SJSA1 (cell line): ENCODE measurements at regions not wholly inside any gene's neighbourhood (a gene's known extent, or its start where the extent isn't known, plus 50 kb on each side); places are given as distances from the start of the nearest gene placed in this dataset.
"Not testable (repeated sequence)": the region's sequence is repeated elsewhere in the genome, so short reads cannot be mapped to it uniquely, and the experiment has no call there.

Experiments used
- DNase-seq, 2 experiments: peaks; one replicate each; pipeline ENCODE4 v3.0.0-alpha.2; 2015 to 2020; ENCODE audit warnings: low spot score in 2 of 2, low read depth in 1 of 2
- H3K27ac ChIP-seq: fragments of 250-450 bp; sonication (Bioruptor Pico); 2 replicates; pipeline ENCODE4 v1.5.1; 2020; ENCODE audit warnings: mild to moderate bottlenecking, moderate library complexity
- H3K27me3 ChIP-seq: fragments of 250-450 bp; sonication (Bioruptor Pico); replicated peaks from 2 replicates; pipeline ENCODE4 v1.5.1; 2020; ENCODE audit warnings: mild to moderate bottlenecking, moderate library complexity
- H3K36me3 ChIP-seq: fragments of 250-450 bp; sonication (Bioruptor Pico); 2 replicates; pipeline ENCODE4 v1.5.1; 2020; ENCODE audit warnings: mild to moderate bottlenecking
- H3K4me1 ChIP-seq: fragments of 250-450 bp; sonication (Bioruptor Pico); replicated peaks from 2 replicates; pipeline ENCODE4 v1.6.1; 2021; ENCODE audit warnings: mild to moderate bottlenecking
- H3K4me3 ChIP-seq: fragments of 250-450 bp; sonication (Bioruptor Pico); 2 replicates; pipeline ENCODE4 v1.5.1; 2020; ENCODE audit warnings: mild to moderate bottlenecking
- H3K9me3 ChIP-seq: fragments of 250-450 bp; sonication (Bioruptor Pico); replicated peaks from 2 replicates; pipeline ENCODE4 v1.5.1; 2020; ENCODE audit warnings: mild to moderate bottlenecking

- Histone ChIP-seq H3K27ac (no peak overlapping the region), H3K27me3 (no peaks in the 10 kb centered on the region), H3K36me3 (no peaks in the 10 kb centered on the region), H3K4me3 (no peak overlapping the region), H3K4me1 (no peaks in the 10 kb centered on the region), H3K9me3 (peaks cover 6% of the 10 kb centered on the region)
- no peak for DNase-seq
These were observed 448.0 kb upstream of the SLC10A2 start for GRCh38 chr13:103514188-103514587.

- H3K36me3 ChIP-seq, result no peaks in the 10 kb centered on the region
- no peak overlapping the region for H3K4me3 ChIP-seq
- no peak for DNase-seq
- H3K27me3 ChIP-seq, result no peaks in the 10 kb centered on the region
- no peak overlapping the region for H3K27ac ChIP-seq
- H3K4me1 ChIP-seq, result no peaks in the 10 kb centered on the region
- H3K9me3 ChIP-seq, result peaks cover 6% of the 10 kb centered on the region
These were observed 443.9 kb upstream of the SLC10A2 start for GRCh38 chr13:103510007-103510535.

GRCh38 chr13:103497404-103497803, 431.2 kb upstream of the SLC10A2 start:
- no peaks in the 10 kb centered on the region for H3K27me3 ChIP-seq
- H3K4me1 ChIP-seq, result no peaks in the 10 kb centered on the region
- no peaks in the 10 kb centered on the region for H3K36me3 ChIP-seq
- DNase-seq, result no peak
- H3K4me3 ChIP-seq, result no peak overlapping the region
- no peak overlapping the region for H3K27ac ChIP-seq
- H3K9me3 ChIP-seq, result no peaks in the 10 kb centered on the region

GRCh38 chr13:103487841-103488240, 421.6 kb upstream of the SLC10A2 start:
- no peaks in the 10 kb centered on the region for H3K27me3 ChIP-seq
- H3K4me1 ChIP-seq, result no peaks in the 10 kb centered on the region
- DNase-seq, result peak in 1 of 2 experiments; percentile 32
- H3K9me3 ChIP-seq, result no peaks in the 10 kb centered on the region
- H3K4me3 ChIP-seq, result no peak overlapping the region
- no peaks in the 10 kb centered on the region for H3K36me3 ChIP-seq
- no peak overlapping the region for H3K27ac ChIP-seq

- Histone ChIP-seq H3K9me3 (no peaks in the 10 kb centered on the region), H3K36me3 (no peaks in the 10 kb centered on the region), H3K27ac (no peak overlapping the region), H3K27me3 (no peaks in the 10 kb centered on the region), H3K4me1 (no peaks in the 10 kb centered on the region), H3K4me3 (no peak overlapping the region)
- no peak for DNase-seq
These were observed 406.9 kb upstream of the SLC10A2 start for GRCh38 chr13:103473081-103473480.

- no peaks in the 10 kb centered on the region for H3K27me3 ChIP-seq
- DNase-seq, result no peak
- H3K9me3 ChIP-seq, result no peaks in the 10 kb centered on the region
- H3K27ac ChIP-seq, result no peak overlapping the region
- no peak overlapping the region for H3K4me3 ChIP-seq
- no peaks in the 10 kb centered on the region for H3K4me1 ChIP-seq
- no peaks in the 10 kb centered on the region for H3K36me3 ChIP-seq
These were observed 405.7 kb upstream of the SLC10A2 start for GRCh38 chr13:103471896-103472295.

- no peaks in the 10 kb centered on the region for H3K36me3 ChIP-seq
- no peak overlapping the region for H3K4me3 ChIP-seq
These were observed 403.6 kb upstream of the SLC10A2 start for GRCh38 chr13:103469771-103470170.

GRCh38 chr13:103466761-103467160, 400.5 kb upstream of the SLC10A2 start:
- no peaks in the 10 kb centered on the region for H3K9me3 ChIP-seq
- no peaks in the 10 kb centered on the region for H3K4me1 ChIP-seq
- peaks cover 11% of the 10 kb centered on the region; the same call in 1 of the 2 replicates for H3K27me3 ChIP-seq
- H3K27ac ChIP-seq, result no peak overlapping the region
- H3K4me3 ChIP-seq, result no peak overlapping the region
- H3K36me3 ChIP-seq, result no peaks in the 10 kb centered on the region
- DNase-seq, result no peak

More at GRCh38 chr13:103469771-103470170, 403.6 kb upstream of the SLC10A2 start:
- Histone ChIP-seq H3K4me1 (no peaks in the 10 kb centered on the region), H3K27me3 (0 out of 2 replicates have a peak, but pooled peaks cover 7% of the 10 kb centered on the region), H3K9me3 (no peaks in the 10 kb centered on the region), H3K27ac (no peak overlapping the region)
- DNase-seq, result no peak

GRCh38 chr13:103460246-103460645, 394.0 kb upstream of the SLC10A2 start:
- DNase-seq, H3K36me3 ChIP-seq, H3K4me3 ChIP-seq, H3K27ac ChIP-seq, H3K4me1 ChIP-seq, H3K9me3 ChIP-seq: not testable (repeated sequence)
- peaks cover 26% of the 10 kb centered on the region for H3K27me3 ChIP-seq

- peaks cover 25% of the 10 kb centered on the region for H3K27me3 ChIP-seq
- not testable (repeated sequence) for H3K27ac ChIP-seq, H3K36me3 ChIP-seq, H3K9me3 ChIP-seq, DNase-seq, H3K4me1 ChIP-seq, H3K4me3 ChIP-seq
These were observed 390.8 kb upstream of the SLC10A2 start for GRCh38 chr13:103457050-103457449.

- Histone ChIP-seq H3K4me3 (no peak overlapping the region), H3K9me3 (no peaks in the 10 kb centered on the region), H3K4me1 (no peaks in the 10 kb centered on the region), H3K27me3 (peaks cover 12% of the 10 kb centered on the region), H3K36me3 (no peaks in the 10 kb centered on the region), H3K27ac (no peak overlapping the region)
- DNase-seq, result no peak
These were observed 385.4 kb upstream of the SLC10A2 start for GRCh38 chr13:103451656-103452055.

GRCh38 chr13:103443604-103444003, 377.4 kb upstream of the SLC10A2 start:
- H3K27ac ChIP-seq, result no peak overlapping the region
- DNase-seq, result no peak
- no peaks in the 10 kb centered on the region for H3K36me3 ChIP-seq
- no peaks in the 10 kb centered on the region for H3K4me1 ChIP-seq
- H3K4me3 ChIP-seq, result no peak overlapping the region
- H3K9me3 ChIP-seq, result peaks cover 3% of the 10 kb centered on the region; the same call in 1 of the 2 replicates
- peaks cover 24% of the 10 kb centered on the region; the same call in 1 of the 2 replicates for H3K27me3 ChIP-seq

- Histone ChIP-seq H3K4me1 (no peaks in the 10 kb centered on the region), H3K9me3 (no peaks in the 10 kb centered on the region), H3K27me3 (peaks cover 10% of the 10 kb centered on the region), H3K36me3 (no peaks in the 10 kb centered on the region), H3K27ac (no peak overlapping the region), H3K4me3 (no peak overlapping the region)
- DNase-seq, result no peak
These were observed 371.4 kb upstream of the SLC10A2 start for GRCh38 chr13:103437651-103438050.

GRCh38 chr13:103436057-103436654, 369.9 kb upstream of the SLC10A2 start:
- no peaks in the 10 kb centered on the region for H3K36me3 ChIP-seq
- no peak overlapping the region for H3K4me3 ChIP-seq
- H3K9me3 ChIP-seq, result no peaks in the 10 kb centered on the region
- H3K4me1 ChIP-seq, result no peaks in the 10 kb centered on the region
- peak in 1 of 2 experiments; percentile 61 for DNase-seq
- H3K27me3 ChIP-seq, result peaks cover 16% of the 10 kb centered on the region
- H3K27ac ChIP-seq, result no peak overlapping the region

- no peaks in the 10 kb centered on the region for H3K4me1 ChIP-seq
These were observed 365.6 kb upstream of the SLC10A2 start for GRCh38 chr13:103431856-103432255.

More at GRCh38 chr13:103431856-103432255, 365.6 kb upstream of the SLC10A2 start:
- no peak for DNase-seq
- Histone ChIP-seq H3K27ac (no peak overlapping the region), H3K4me3 (no peak overlapping the region), H3K36me3 (no peaks in the 10 kb centered on the region), H3K9me3 (no peaks in the 10 kb centered on the region), H3K27me3 (peaks cover 15% of the 10 kb centered on the region)
